ENCODE measurements at regions not wholly inside any gene's neighbourhood (a gene's known extent, or its start where the extent isn't known, plus 50 kb on each side); places are given as distances from the start of the nearest gene placed in this dataset.

DNA sequence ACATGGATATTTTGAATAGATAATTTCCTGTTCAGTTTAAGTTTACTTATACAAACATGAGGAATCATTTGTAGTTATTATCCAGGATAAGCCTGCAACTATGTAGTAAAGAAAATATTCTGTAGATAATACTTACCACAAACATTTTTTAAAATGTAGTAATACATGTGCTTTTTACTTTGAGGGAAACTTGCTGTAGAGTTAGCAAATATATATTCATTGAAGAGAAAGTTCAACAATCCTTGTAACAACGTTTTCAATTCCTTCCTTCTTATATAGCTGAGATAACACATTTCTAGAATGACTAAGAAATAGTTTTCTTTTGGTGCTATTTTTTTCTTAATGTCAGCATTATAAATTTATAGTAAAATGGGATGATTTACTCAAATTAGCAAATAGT is 664.6 kb upstream of the ADAMTS5 start:
- H3K4me1 ChIP-seq (ENCODE audit: control insufficient read depth, extremely low read depth, insufficient read depth, low read length) = no peaks in the 10 kb centered on the region
- no peak overlapping the region for H3K27ac ChIP-seq (ENCODE audit: insufficient read depth, low read depth, low read length)
- H3K4me2 ChIP-seq (ENCODE audit: insufficient read depth, low read length) = no peak overlapping the region
- no peak for TF ChIP-seq FOS (IDR thresholded peaks at IDR 0.05; ENCODE audit: borderline replicate concordance, insufficient read depth, low read length)
- TF ChIP-seq JUN (IDR thresholded peaks at IDR 0.05; ENCODE audit: borderline replicate concordance, insufficient read depth, insufficient read length, low read depth) = no peak
- TF ChIP-seq, protein P1, sequence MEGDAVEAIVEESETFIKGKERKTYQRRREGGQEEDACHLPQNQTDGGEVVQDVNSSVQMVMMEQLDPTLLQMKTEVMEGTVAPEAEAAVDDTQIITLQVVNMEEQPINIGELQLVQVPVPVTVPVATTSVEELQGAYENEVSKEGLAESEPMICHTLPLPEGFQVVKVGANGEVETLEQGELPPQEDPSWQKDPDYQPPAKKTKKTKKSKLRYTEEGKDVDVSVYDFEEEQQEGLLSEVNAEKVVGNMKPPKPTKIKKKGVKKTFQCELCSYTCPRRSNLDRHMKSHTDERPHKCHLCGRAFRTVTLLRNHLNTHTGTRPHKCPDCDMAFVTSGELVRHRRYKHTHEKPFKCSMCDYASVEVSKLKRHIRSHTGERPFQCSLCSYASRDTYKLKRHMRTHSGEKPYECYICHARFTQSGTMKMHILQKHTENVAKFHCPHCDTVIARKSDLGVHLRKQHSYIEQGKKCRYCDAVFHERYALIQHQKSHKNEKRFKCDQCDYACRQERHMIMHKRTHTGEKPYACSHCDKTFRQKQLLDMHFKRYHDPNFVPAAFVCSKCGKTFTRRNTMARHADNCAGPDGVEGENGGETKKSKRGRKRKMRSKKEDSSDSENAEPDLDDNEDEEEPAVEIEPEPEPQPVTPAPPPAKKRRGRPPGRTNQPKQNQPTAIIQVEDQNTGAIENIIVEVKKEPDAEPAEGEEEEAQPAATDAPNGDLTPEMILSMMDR (IDR thresholded peaks at IDR 0.05; ENCODE audit: extremely low read depth in 1 of 2, insufficient read depth in 1 of 2, low read depth in 1 of 2, low read length in 2 of 2) = no peak
- TF ChIP-seq GATA2 (IDR thresholded peaks at IDR 0.05; ENCODE audit: insufficient read depth, insufficient read length, low read depth, low read length) = no peak
- no peak for TF ChIP-seq MYC (IDR thresholded peaks at IDR 0.05; ENCODE audit: low read depth, low read length)
- TF ChIP-seq POLR2AphosphoS5 (IDR thresholded peaks at IDR 0.05; ENCODE audit: insufficient read depth, low read depth, low read length) = no peak
- no peak for TF ChIP-seq EZH2 (IDR thresholded peaks at IDR 0.05; ENCODE audit: borderline replicate concordance, low read depth, low read length, severe bottlenecking)
- TF ChIP-seq, protein P2, sequence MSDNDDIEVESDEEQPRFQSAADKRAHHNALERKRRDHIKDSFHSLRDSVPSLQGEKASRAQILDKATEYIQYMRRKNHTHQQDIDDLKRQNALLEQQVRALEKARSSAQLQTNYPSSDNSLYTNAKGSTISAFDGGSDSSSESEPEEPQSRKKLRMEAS (IDR thresholded peaks at IDR 0.05; ENCODE audit: insufficient read depth, insufficient read length) = no peak
- no peak for TF ChIP-seq POLR2A (IDR thresholded peaks at IDR 0.05; ENCODE audit: low read depth, low read length)
- no TSS peak for BruUV-seq (replicated peaks)
- no peaks in the 10 kb centered on the region for H3K9me3 ChIP-seq (replicated peaks; ENCODE audit: control insufficient read depth, insufficient read depth, low read length)
- H3K9me1 ChIP-seq (replicated peaks; ENCODE audit: control insufficient read depth, extremely low read depth, insufficient read depth, low read length) = no peaks in the 10 kb centered on the region
- CTCF ChIA-PET = interaction anchor here (1.3 kb wide), 1 partner anchor 9 kb away, joined by 3 read pairs; no protein-coding TSS in a partner anchor
- no peaks in the 10 kb centered on the region for H3K79me2 ChIP-seq (ENCODE audit: control insufficient read depth, insufficient read depth, low read length)
- no peaks in the 10 kb centered on the region for H3K36me3 ChIP-seq (ENCODE audit: control insufficient read depth in 2 of 2, extremely low read depth in 1 of 2, insufficient read depth in 2 of 2, low read length in 2 of 2)
- no peaks in the 10 kb centered on the region for H4K20me1 ChIP-seq (replicated peaks; ENCODE audit: control insufficient read depth, extremely low read depth, insufficient read depth, low read length)
- intact Hi-C loops (cut with micrococcal nuclease) = no loop called here
- POLR2A ChIA-PET = no interaction called here
- dilution Hi-C loops (cut with MboI; ENCODE audit: extremely low pct_ligation_motif_present, low sequenced_read_pairs) = no loop called here
- H3K27me3 ChIP-seq (ENCODE audit: control insufficient read depth in 2 of 2, insufficient read depth in 2 of 2, low read length in 2 of 2) = no peaks in the 10 kb centered on the region
- no peak for DNase-seq (ENCODE audit: low read depth, low spot score)
- no peak overlapping the region for H3K9ac ChIP-seq (replicated peaks; ENCODE audit: extremely low read depth, insufficient read depth, low read length)
- no peak for FAIRE-seq
- H2AFZ ChIP-seq (ENCODE audit: low read depth, low read length) = no peak overlapping the region
- no peak overlapping the region for H3K4me3 ChIP-seq (replicated peaks in 1 of 3; ENCODE audit: insufficient read depth in 1 of 3, low read depth in 1 of 3, low read length in 3 of 3)
